GM13977 (cell line): ENCODE measurements at regions not wholly inside any gene's neighbourhood (a gene's known extent, or its start where the extent isn't known, plus 50 kb on each side); places are given as distances from the start of the nearest gene placed in this dataset.
"Not testable (repeated sequence)": the region's sequence is repeated elsewhere in the genome, so short reads cannot be mapped to it uniquely, and the experiment has no call there.

ENCODE experiments used
- DNase-seq: peaks from one replicate; pipeline ENCODE4 v3.0.0; 2012; ENCODE audit warnings: low spot score
- in situ Hi-C: fragments of 300-500 bp; cut with MboI; formaldehyde crosslinking; loops from one replicate; pipeline ENCODE4 v1.12.0; 2022; ENCODE audit warnings: low sequenced_read_pairs, low pct_unique_long_range_greater_than_20kb, mixed read lengths, inconsistent platforms; ENCODE audit not compliant: unreplicated experiment
- TF ChIP-seq, protein P1 (sequence below): IDR thresholded peaks from 2 replicates; pipeline ENCODE4 v1.5.1; 2012; ENCODE audit warnings: mild to moderate bottlenecking, control low read depth; ENCODE audit not compliant: insufficient read depth; ENCODE audit errors: extremely low read depth, missing control alignments

DNA sequence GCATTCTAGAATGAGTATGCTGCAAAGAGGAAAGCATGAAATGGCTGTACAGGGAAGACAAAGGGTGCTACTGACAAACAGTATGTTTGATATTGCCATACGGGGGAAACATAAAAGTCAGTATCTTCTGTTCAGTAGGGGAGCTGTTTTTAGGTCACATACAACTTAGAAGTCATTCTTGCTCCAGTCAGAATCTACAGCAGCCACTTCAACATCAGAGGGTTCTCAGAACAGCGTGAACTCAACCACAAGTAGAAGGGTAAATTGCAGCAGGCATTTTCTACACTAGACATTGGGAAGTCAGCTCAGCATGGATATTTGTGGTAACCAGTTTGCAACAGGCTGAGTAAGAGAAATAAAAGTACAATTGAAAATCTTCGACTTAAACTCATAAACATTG is 1241.8 kb upstream of the GOT2 start:
- TF ChIP-seq, protein P1, sequence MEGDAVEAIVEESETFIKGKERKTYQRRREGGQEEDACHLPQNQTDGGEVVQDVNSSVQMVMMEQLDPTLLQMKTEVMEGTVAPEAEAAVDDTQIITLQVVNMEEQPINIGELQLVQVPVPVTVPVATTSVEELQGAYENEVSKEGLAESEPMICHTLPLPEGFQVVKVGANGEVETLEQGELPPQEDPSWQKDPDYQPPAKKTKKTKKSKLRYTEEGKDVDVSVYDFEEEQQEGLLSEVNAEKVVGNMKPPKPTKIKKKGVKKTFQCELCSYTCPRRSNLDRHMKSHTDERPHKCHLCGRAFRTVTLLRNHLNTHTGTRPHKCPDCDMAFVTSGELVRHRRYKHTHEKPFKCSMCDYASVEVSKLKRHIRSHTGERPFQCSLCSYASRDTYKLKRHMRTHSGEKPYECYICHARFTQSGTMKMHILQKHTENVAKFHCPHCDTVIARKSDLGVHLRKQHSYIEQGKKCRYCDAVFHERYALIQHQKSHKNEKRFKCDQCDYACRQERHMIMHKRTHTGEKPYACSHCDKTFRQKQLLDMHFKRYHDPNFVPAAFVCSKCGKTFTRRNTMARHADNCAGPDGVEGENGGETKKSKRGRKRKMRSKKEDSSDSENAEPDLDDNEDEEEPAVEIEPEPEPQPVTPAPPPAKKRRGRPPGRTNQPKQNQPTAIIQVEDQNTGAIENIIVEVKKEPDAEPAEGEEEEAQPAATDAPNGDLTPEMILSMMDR: no peak
- no peak for DNase-seq
- in situ Hi-C loops: no loop called here

DNA sequence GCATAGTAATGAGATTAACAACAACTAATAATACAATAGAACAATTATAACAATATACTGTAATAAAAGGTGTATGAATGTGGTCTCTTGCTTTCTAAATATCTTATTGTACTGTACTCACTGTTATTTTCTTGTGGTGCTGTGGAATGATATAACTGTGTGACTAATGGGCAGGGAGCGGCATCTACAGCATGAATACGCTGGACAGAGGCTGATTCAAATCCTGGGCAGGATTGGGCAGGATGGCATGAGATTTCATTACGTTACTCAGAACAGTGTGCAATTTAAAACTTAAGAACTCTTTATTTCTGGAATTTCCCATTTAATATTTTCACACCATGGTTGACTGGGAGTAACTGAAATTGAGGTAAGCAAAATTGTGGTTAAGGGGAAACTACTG is 1239.8 kb upstream of the GOT2 start:
- DNase-seq: no peak
- TF ChIP-seq, protein P1: no peak
- in situ Hi-C loops: no loop called here

DNA sequence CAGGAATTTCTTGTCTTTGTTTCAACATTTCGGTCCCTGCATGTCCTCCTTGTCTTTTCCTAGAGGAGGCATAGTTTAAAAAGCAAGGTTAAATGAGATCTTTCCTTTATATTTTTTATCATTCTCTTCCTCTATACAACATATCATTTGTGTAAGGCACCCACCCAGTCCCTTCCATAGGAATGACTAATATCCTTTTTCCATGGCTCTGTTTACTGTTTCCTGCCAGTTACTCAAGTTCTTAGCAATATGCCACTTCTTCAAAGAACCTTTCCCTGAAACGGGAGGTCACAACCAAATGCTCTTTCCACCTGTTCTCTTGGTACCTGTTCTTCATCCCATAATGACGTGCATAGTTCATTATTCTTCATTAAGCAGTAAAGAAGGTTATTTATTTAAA is 1237.1 kb upstream of the GOT2 start:
- DNase-seq: no peak
- in situ Hi-C loops: no loop called here
- TF ChIP-seq, protein P1: no peak

DNA sequence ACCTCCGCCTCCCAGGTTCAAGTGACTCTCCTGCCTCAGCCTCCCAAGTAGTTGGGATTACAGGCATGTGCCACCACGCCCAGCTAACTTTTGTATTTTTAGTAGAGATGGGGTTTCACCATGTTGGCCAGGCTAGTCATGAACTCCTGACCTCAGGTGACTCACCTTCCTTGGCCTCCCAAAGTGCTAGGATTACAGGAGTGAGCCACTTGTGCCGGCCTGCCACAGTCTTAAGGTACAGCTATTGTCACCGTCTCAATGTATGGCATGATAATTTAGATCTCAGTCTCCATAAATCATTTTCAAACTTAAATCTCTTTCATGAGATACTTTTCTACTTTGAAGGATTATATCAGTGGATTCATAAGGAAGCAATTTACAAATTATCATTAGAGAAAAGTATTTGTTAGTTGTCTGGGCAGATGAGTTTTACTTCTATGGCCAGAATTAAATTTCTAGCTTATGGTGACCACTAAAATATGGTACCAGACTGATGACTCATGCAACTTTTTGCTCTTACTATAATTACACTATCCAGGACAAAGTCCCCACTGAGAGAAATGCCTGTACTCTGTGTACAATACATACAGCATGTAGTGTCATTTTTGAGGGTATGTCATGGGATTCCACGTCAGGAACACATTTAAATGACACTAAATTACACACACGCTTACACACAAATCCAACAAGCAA is 1230.3 kb upstream of the GOT2 start:
- in situ Hi-C loops: no loop called here
- TF ChIP-seq, protein P1: no peak
- DNase-seq: no peak

DNA sequence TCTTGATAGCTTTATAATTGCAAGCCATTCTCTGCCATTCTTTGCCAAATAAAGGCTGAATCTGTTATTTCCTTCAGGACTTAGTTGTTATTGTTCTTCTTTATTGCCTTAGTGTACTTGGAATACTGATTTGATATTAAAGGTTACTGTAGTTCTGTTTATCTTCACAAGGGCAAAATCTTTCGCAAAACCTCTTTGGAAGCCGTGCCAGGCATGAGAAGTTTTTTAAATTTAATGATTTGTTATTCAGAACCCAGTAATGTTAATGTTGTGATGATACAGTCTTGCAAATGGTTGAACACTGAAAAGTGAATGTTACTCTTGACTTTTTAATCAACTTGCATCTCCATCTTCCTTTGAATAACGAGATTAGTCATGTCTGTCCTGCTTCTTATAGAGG is 1225.2 kb upstream of the GOT2 start:
- in situ Hi-C loops: no loop called here
- TF ChIP-seq, protein P1: no peak
- DNase-seq: no peak

DNA sequence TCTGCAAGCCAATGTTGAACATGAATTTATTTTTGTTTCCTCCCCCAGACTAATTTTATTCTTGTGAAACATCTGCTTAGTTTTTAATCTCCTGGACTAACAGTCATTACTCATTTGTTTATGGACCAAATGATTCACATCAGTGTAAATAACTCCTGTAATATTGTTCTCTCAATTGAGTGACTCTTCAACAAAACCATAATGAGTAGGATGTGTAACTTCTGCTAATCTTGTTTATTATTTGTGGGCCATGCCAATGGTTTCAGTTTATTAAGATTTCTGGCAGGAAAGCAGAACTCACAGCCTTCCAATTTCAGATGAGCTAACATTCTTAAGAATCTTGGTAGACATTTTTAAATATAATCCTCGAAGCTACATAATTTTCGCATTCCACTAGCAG is 1216.3 kb upstream of the GOT2 start:
- no peak for DNase-seq
- in situ Hi-C loops: no loop called here
- TF ChIP-seq, protein P1: no peak

DNA sequence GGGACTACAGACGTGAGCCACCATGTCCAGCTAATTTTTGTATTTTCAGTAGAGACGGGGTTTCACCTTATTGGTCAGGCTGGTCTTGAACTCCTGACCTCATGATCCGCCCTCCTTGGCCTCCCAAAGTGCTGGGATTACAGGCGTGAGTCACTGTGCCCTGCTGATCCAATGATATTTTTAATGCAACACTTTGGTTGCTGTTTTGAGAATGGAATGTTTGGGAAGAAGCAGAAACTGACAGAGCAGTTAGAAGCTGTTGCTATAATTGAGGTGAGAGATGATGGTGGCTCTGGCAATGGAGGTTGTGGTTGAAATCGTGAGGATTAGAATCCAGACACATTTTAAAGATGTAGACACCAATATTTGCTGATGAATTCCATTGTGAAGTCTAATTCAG is 1209.9 kb upstream of the GOT2 start:
- DNase-seq, in situ Hi-C loops: not testable (repeated sequence)
